Activated naive CD8-positive, alpha-beta T cell treated with anti-CD3 and anti-CD28 coated beads, Interleukin-2, amount 10 ng/mL, durations not matched to agents 7 days and 5 days (primary cell): ENCODE measurements at regions not wholly inside any gene's neighbourhood (a gene's known extent, or its start where the extent isn't known, plus 50 kb on each side); places are given as distances from the start of the nearest gene placed in this dataset.
"Not testable (repeated sequence)": the region's sequence is repeated elsewhere in the genome, so short reads cannot be mapped to it uniquely, and the experiment has no call there.

Experiments used
- ATAC-seq: fragments of 150-1000 bp; cut with Tn5 transposase; one replicate; pipeline ENCODE4 v1.10.0; 2021; ENCODE audit warnings: low read depth, moderate library complexity
- POLR2A ChIA-PET: fragments of 350-600 bp; sonication (Branson Sonifier 250); formaldehyde crosslinking; loops from one replicate; lab custom pipeline; 2021; ENCODE audit warnings: antibody characterized with exemption; lab: Charles Lee
- DNase-seq: peaks from one replicate; pipeline ENCODE4 v3.0.0; 2021
- H3K27ac Mint-ChIP-seq: one replicate; pipeline ENCODE4 v1.8.0; 2022; ENCODE audit warnings: mild to moderate bottlenecking, mixed read lengths
- H3K27me3 Mint-ChIP-seq: one replicate; pipeline ENCODE4 v1.8.0; 2022; ENCODE audit warnings: mild to moderate bottlenecking, moderate library complexity, mixed read lengths
- H3K36me3 Mint-ChIP-seq: one replicate; pipeline ENCODE4 v1.8.0; 2021; ENCODE audit warnings: mild to moderate bottlenecking, mixed read lengths
- H3K4me1 Mint-ChIP-seq: one replicate; pipeline ENCODE4 v1.8.0; 2021; ENCODE audit warnings: mixed read lengths
- H3K4me3 Mint-ChIP-seq: one replicate; pipeline ENCODE4 v1.8.0; 2022; ENCODE audit warnings: mild to moderate bottlenecking, moderate library complexity, mixed read lengths
- H3K9me3 Mint-ChIP-seq: one replicate; pipeline ENCODE4 v1.8.0; 2021; ENCODE audit warnings: mixed read lengths

DNA sequence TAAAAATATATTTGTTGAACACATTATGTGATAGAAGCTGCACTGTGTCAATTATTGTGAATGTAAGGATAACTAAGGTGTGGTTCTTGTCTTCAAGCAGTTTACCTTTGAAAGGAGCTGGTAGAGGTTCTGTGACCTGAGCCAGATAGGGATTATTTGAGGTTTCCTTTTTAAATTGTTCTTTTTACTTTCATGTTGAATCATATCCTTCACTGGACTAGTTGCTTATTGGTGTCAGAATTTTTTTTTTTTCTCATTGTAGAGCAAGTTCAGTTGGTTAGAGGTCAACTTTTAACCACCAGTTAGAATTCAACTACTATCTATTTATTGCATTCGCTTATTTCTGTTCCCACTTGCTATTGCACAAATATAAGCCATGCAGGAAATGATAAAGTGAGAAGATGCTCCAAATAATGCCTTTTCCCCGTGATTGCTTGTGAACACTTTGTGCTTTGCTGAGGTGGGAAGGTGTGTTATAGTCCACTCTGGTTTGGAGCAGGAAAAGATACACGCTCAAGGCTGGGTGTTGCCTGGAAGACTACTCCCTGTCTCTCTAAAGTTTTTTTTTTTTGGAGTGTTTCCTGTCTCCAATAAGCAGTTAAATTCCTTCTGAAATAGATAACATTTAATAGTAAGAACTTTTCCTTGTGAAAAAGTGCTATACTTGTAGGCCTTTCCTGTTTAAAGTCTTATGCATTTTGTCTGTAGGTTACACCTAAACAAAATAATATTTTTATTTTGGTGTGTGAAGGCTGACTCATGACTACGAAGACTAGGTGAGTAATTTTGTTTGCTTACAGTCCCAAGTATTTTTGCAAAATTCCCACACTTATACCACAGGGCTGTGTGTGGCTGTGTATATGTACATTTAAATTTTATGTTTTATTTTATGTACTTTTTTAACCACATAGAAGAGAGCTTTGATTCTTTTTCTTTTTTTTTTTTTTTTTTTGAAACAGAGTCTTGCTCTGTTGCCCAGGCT is 83.8 kb upstream of the LCORL start:
- no peaks in the 10 kb centered on the region for H3K36me3 Mint-ChIP-seq
- ATAC-seq, result no peak

GRCh38 chr4:18103876-18104605 is 82.5 kb upstream of the LCORL start:
- no peak for DNase-seq
- H3K4me3 Mint-ChIP-seq, result no peak overlapping the region
- POLR2A ChIA-PET, result no interaction called here
- H3K27me3 Mint-ChIP-seq, result peaks cover 4% of the 10 kb centered on the region
- no peak for ATAC-seq
- no peaks in the 10 kb centered on the region for H3K36me3 Mint-ChIP-seq
- H3K9me3 Mint-ChIP-seq, result no peaks in the 10 kb centered on the region
- H3K27ac Mint-ChIP-seq, result no peak overlapping the region
- no peaks in the 10 kb centered on the region for H3K4me1 Mint-ChIP-seq

More for the DNA sequence above, 83.8 kb upstream of the LCORL start:
- DNase-seq, result no peak
- POLR2A ChIA-PET, result no interaction called here
- H3K27ac Mint-ChIP-seq, result no peak overlapping the region
- H3K9me3 Mint-ChIP-seq, result no peaks in the 10 kb centered on the region
- no peak overlapping the region for H3K4me3 Mint-ChIP-seq
- H3K27me3 Mint-ChIP-seq, result peaks cover 4% of the 10 kb centered on the region
- no peaks in the 10 kb centered on the region for H3K4me1 Mint-ChIP-seq

DNA sequence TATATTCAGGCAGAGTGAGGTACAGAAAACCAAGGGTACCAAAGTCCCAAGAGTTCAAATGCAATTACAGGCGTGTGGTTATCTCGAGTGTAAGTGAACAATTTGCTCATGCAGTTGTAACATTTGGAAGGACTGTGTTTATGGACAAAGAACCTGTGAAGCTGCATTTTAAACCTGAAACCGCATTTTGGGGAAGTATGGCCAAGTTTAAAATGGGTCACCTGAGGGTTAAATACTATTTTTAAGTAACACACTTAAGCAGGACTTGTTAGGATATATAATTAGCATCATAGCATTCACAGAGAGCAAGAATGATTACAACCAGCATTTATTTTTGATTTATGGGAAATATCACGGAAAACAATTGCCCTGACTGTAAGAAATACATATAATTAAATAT is 79.1 kb upstream of the LCORL start:
- POLR2A ChIA-PET, result no interaction called here
- Mint-ChIP-seq H3K4me3 (no peak overlapping the region), H3K36me3 (no peaks in the 10 kb centered on the region), H3K9me3 (no peaks in the 10 kb centered on the region), H3K27me3 (peaks cover 2% of the 10 kb centered on the region), H3K4me1 (no peaks in the 10 kb centered on the region), H3K27ac (no peak overlapping the region)
- DNase-seq, result no peak
- ATAC-seq, result no peak

DNA sequence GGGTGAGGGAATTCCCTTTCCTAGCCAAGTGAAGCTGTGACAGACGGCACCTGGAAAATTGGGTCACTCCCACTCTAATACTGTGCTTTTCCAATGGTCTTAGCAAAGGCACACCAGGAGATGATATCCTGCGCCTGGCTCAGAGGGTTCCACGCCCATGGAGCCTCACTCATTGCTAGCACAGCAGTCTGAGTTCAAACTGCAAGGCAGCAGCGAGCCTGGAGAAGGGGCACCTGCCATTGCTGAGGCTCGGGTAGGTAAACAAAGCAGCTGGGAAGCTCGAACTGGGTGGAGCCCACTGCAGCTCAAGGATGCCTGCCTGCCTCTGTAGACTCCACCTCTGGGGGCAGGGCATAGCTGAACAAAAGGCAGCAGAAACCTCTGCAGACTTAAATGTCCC is 68.9 kb upstream of the LCORL start:
- POLR2A ChIA-PET, DNase-seq, H3K4me1 Mint-ChIP-seq, H3K36me3 Mint-ChIP-seq, ATAC-seq, H3K27ac Mint-ChIP-seq, H3K9me3 Mint-ChIP-seq, H3K4me3 Mint-ChIP-seq, H3K27me3 Mint-ChIP-seq: not testable (repeated sequence)

GRCh38 chr4:18082236-18082635 is 60.7 kb upstream of the LCORL start:
- H3K4me1 Mint-ChIP-seq, result no peaks in the 10 kb centered on the region
- no peak for DNase-seq
- H3K36me3 Mint-ChIP-seq, result no peaks in the 10 kb centered on the region
- POLR2A ChIA-PET, result no interaction called here
- peaks cover 15% of the 10 kb centered on the region for H3K27me3 Mint-ChIP-seq
- ATAC-seq, result no peak
- no peak overlapping the region for H3K4me3 Mint-ChIP-seq
- H3K27ac Mint-ChIP-seq, result no peak overlapping the region
- H3K9me3 Mint-ChIP-seq, result peaks cover 5% of the 10 kb centered on the region

DNA sequence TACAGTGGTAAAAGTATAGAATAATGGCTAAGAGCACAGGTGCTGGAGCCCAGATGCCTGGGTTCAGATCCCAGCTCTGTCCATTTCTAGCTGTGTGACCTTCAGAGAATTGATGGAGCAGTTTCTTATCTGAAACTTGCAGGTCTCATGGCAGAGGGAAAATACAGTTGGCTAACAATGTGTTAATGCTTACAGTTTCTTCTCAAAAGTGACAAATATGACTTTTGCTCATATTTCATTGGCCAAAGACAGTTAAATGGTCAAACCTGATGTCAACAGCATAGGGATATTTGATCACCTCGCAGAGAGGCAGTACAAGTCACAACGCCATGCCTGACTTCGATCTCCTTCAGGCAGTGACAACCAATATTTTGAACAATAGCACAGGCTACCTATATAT is 60.2 kb upstream of the LCORL start:
- POLR2A ChIA-PET, result no interaction called here
- no peak for DNase-seq
- H3K4me1 Mint-ChIP-seq, result no peaks in the 10 kb centered on the region
- no peaks in the 10 kb centered on the region for H3K36me3 Mint-ChIP-seq
- H3K4me3 Mint-ChIP-seq, result no peak overlapping the region
- peaks cover 5% of the 10 kb centered on the region for H3K9me3 Mint-ChIP-seq
- no peak overlapping the region for H3K27ac Mint-ChIP-seq
- no peak for ATAC-seq
- H3K27me3 Mint-ChIP-seq, result peaks cover 15% of the 10 kb centered on the region

- no peaks in the 10 kb centered on the region for H3K36me3 Mint-ChIP-seq
- ATAC-seq, result no peak
- H3K27me3 Mint-ChIP-seq, result peaks cover 6% of the 10 kb centered on the region
- no peak for DNase-seq
- peaks cover 12% of the 10 kb centered on the region for H3K9me3 Mint-ChIP-seq
- POLR2A ChIA-PET, result no interaction called here
- no peak overlapping the region for H3K4me3 Mint-ChIP-seq
- H3K4me1 Mint-ChIP-seq, result peaks cover 6% of the 10 kb centered on the region
- H3K27ac Mint-ChIP-seq, result no peak overlapping the region
Measured at GRCh38 chr4:18077808-18078207, 56.3 kb upstream of the LCORL start.

- Mint-ChIP-seq H3K4me3 (no peak overlapping the region), H3K4me1 (peaks cover 6% of the 10 kb centered on the region), H3K36me3 (no peaks in the 10 kb centered on the region), H3K27ac (no peak overlapping the region), H3K9me3 (peaks cover 12% of the 10 kb centered on the region), H3K27me3 (peaks cover 10% of the 10 kb centered on the region)
- ATAC-seq (peak; percentile 65), DNase-seq (no peak)
- POLR2A ChIA-PET, result no interaction called here
Measured at GRCh38 chr4:18075823-18076433, 54.4 kb upstream of the LCORL start.

GRCh38 chr4:18071894-18072293 is 50.3 kb upstream of the LCORL start:
- Mint-ChIP-seq H3K4me3 (no peak overlapping the region), H3K36me3 (no peaks in the 10 kb centered on the region), H3K27ac (no peak overlapping the region), H3K4me1 (peaks cover 6% of the 10 kb centered on the region), H3K27me3 (peaks cover 18% of the 10 kb centered on the region), H3K9me3 (peaks cover 7% of the 10 kb centered on the region)
- DNase-seq (no peak), ATAC-seq (no peak)
- POLR2A ChIA-PET, result no interaction called here
